B cell (primary cell): ENCODE measurements at regions not wholly inside any gene's neighbourhood (a gene's known extent, or its start where the extent isn't known, plus 50 kb on each side); places are given as distances from the start of the nearest gene placed in this dataset.

ENCODE experiments used
- ATAC-seq: fragments of 200-7000 bp; cut with Tn5 transposase; one replicate; pipeline ENCODE4 v1.10.0; 2021; ENCODE audit warnings: low read depth, mild to moderate bottlenecking, moderate number of reproducible peaks, moderate library complexity
- CTCF ChIA-PET: fragments of 350-600 bp; sonication (Branson Sonifier 250); formaldehyde crosslinking; loops from one replicate; lab custom pipeline; 2021; ENCODE audit warnings: antibody characterized with exemption, inconsistent platforms; lab: Charles Lee
- POLR2A ChIA-PET: fragments of 350-600 bp; sonication (Branson Sonifier 250); formaldehyde crosslinking; loops from one replicate; lab custom pipeline; 2021; ENCODE audit warnings: antibody characterized with exemption; lab: Charles Lee
- DNase-seq: peaks from one replicate; pipeline ENCODE4 v3.0.0; 2013
- H2AFZ ChIP-seq: 2 replicates; pipeline ENCODE4 v1.6.1; 2012; ENCODE audit warnings: mild to moderate bottlenecking, low read depth, low read length; ENCODE audit not compliant: insufficient read depth, poor library complexity, severe bottlenecking
- H3K27ac ChIP-seq, 2 donors: 1 replicate in 1 of 2; 2 replicates in 1 of 2; pipeline ENCODE4 v1.5.1; 2012 to 2013; ENCODE audit warnings: low read length in 2 of 2, mild to moderate bottlenecking in 2 of 2, moderate library complexity in 1 of 2
- H3K27me3 ChIP-seq, 4 experiments: fragments of 200-600 bp in 1 of 4; sonication (generic) in 1 of 4; replicated peaks in 1 of 4; 1 replicate in 2 of 4; 2 replicates in 2 of 4; pipeline versions ENCODE4 v1.6.1 to v1.7.0; 2013 to 2016; ENCODE audit warnings: low read length in 3 of 4, mild to moderate bottlenecking in 2 of 4, mixed read lengths in 1 of 4, moderate library complexity in 1 of 4; ENCODE audit not compliant: insufficient read depth in 4 of 4, control insufficient read depth in 3 of 4; ENCODE audit errors: control extremely low read depth in 1 of 4
- H3K36me3 ChIP-seq, 2 experiments: replicated peaks in 1 of 2; 1 replicate in 1 of 2; 2 replicates in 1 of 2; pipeline versions ENCODE4 v1.6.1 to v1.7.1; 2013; ENCODE audit warnings: low read length in 1 of 2; ENCODE audit not compliant: insufficient read depth in 2 of 2, control insufficient read depth in 1 of 2; ENCODE audit errors: control extremely low read depth in 1 of 2, extremely low read depth in 1 of 2
- H3K4me1 ChIP-seq, 2 donors: fragments of 200-600 bp in 1 of 2; sonication (generic) in 1 of 2; 1 replicate in 1 of 2; 2 replicates in 1 of 2; pipeline versions ENCODE4 v1.5.1 to v1.6.1; 2013 to 2017; ENCODE audit warnings: low read length in 2 of 2; ENCODE audit not compliant: control insufficient read depth in 2 of 2, insufficient read depth in 2 of 2
- H3K4me2 ChIP-seq: replicated peaks from 2 replicates; pipeline ENCODE3; 2012; ENCODE audit warnings: mild to moderate bottlenecking, low read depth, low read length; ENCODE audit not compliant: poor library complexity, severe bottlenecking
- H3K4me3 ChIP-seq, 5 experiments: fragments of 200-600 bp in 1 of 5; sonication (generic) in 1 of 5; 1 replicate in 3 of 5; 2 replicates in 2 of 5; pipeline versions ENCODE4 v1.5.1 to v1.7.0; 2011 to 2016; ENCODE audit warnings: low read length in 4 of 5, mild to moderate bottlenecking in 4 of 5, low read depth in 2 of 5, control low read depth in 1 of 5, moderate library complexity in 1 of 5; ENCODE audit not compliant: insufficient read depth in 1 of 5; ENCODE audit errors: control extremely low read depth in 1 of 5, extremely low read depth in 1 of 5
- H3K79me2 ChIP-seq: fragments of 200-600 bp; sonication (generic); one replicate; pipeline ENCODE4 v1.6.0; 2016; ENCODE audit warnings: low read length; ENCODE audit not compliant: control insufficient read depth, insufficient read depth
- H3K9ac ChIP-seq: fragments of 200-600 bp; sonication (generic); 2 replicates; pipeline ENCODE4 v1.6.1; 2017; ENCODE audit warnings: mild to moderate bottlenecking, low read length, moderate library complexity
- H3K9me3 ChIP-seq, 3 donors: one replicate each; pipeline versions ENCODE4 v1.6.1 to v1.7.1; 2013; ENCODE audit warnings: low read length in 2 of 3; ENCODE audit not compliant: control insufficient read depth in 2 of 3, insufficient read depth in 1 of 3; ENCODE audit errors: control extremely low read depth in 1 of 3
- H4K20me1 ChIP-seq: 2 replicates; pipeline ENCODE4 v1.6.0; 2012; ENCODE audit warnings: mild to moderate bottlenecking, low read length; ENCODE audit not compliant: insufficient read depth, control insufficient read depth, poor library complexity, severe bottlenecking
- H3K27ac Mint-ChIP-seq: one replicate; pipeline ENCODE4 v1.8.0; 2021; ENCODE audit warnings: mixed read lengths
- H3K27me3 Mint-ChIP-seq: one replicate; pipeline ENCODE4 v1.8.0; 2021; ENCODE audit warnings: mixed read lengths
- H3K4me1 Mint-ChIP-seq: one replicate; pipeline ENCODE4 v1.8.0; 2021; ENCODE audit warnings: mixed read lengths
- H3K4me3 Mint-ChIP-seq: one replicate; pipeline ENCODE4 v1.8.0; 2021; ENCODE audit warnings: mixed read lengths
- H3K9me3 Mint-ChIP-seq: one replicate; pipeline ENCODE4 v1.8.0; 2022; ENCODE audit warnings: mixed read lengths; ENCODE audit not compliant: insufficient read depth
- CTCF ChIP-seq: fragments of 200-600 bp; IDR thresholded peaks from one replicate; pipeline ENCODE4 v1.8.0; 2022; ENCODE audit warnings: antibody characterized with exemption, mild to moderate bottlenecking
- EZH2 ChIP-seq: IDR thresholded peaks from 2 replicates; pipeline ENCODE4 v1.6.1; 2012; ENCODE audit warnings: borderline replicate concordance, low read depth, mild to moderate bottlenecking, moderate library complexity, low read length; ENCODE audit not compliant: insufficient read depth, poor library complexity, severe bottlenecking
- WGBS: methylation state at CpG from one replicate; pipeline ENCODE4 v1.1.5; 2013; ENCODE audit warnings: missing lambda C conversion rate; ENCODE audit not compliant: insufficient coverage; 5-methylcytosine and 5-hydroxymethylcytosine counted together
- intact Hi-C: fragments of 100-400 bp; cut with micrococcal nuclease; formaldehyde crosslinking; loops from one replicate; pipeline ENCODE4 v1.10.0; 2022

GRCh38 chr7:45259227-45259596, 101.6 kb downstream of the RAMP3 start:
- peaks cover 47% of the 10 kb centered on the region for H3K27me3 Mint-ChIP-seq
- H4K20me1 ChIP-seq: no peaks in the 10 kb centered on the region
- H3K36me3 ChIP-seq: no peaks in the 10 kb centered on the region
- POLR2A ChIA-PET: no interaction called here
- ATAC-seq: no peak
- no peak overlapping the region for H3K4me2 ChIP-seq
- no peak overlapping the region for H3K4me3 Mint-ChIP-seq
- peaks cover 0 to 8% (median 0%) of the 10 kb centered on the region in 3 donors for H3K9me3 ChIP-seq
- WGBS: 90% methylated on average over 3 of the region's 4 CpGs
- CTCF ChIA-PET: interaction anchor here (0.6 to 3.2 kb wide), 5 partner anchors 31 to 105 kb away, joined by 3 to 10 read pairs (median 3); no protein-coding TSS in a partner anchor
- H3K9ac ChIP-seq: no peak overlapping the region
- H3K4me1 ChIP-seq: peaks cover 10 to 21% of the 10 kb centered on the region in 2 donors
- H3K4me1 Mint-ChIP-seq: peaks cover 24% of the 10 kb centered on the region
- peaks cover 0 to 28% (median 11%) of the 10 kb centered on the region in 4 experiments for H3K27me3 ChIP-seq
- TF ChIP-seq EZH2 (no peak), CTCF (no peak)
- no peak overlapping the region for H3K4me3 ChIP-seq
- DNase-seq: no peak
- peaks cover 4% of the 10 kb centered on the region for H3K9me3 Mint-ChIP-seq
- H3K27ac ChIP-seq: no peak overlapping the region
- no peak overlapping the region for H3K27ac Mint-ChIP-seq
- no peaks in the 10 kb centered on the region for H3K79me2 ChIP-seq
- H2AFZ ChIP-seq: no peak overlapping the region
- intact Hi-C loops: no loop called here

- H3K27me3 ChIP-seq: peaks cover 0 to 23% (median 13%) of the 10 kb centered on the region in 4 experiments
- no peaks in the 10 kb centered on the region for H3K36me3 ChIP-seq
- H3K4me3 ChIP-seq: no peak overlapping the region
- Mint-ChIP-seq H3K4me1 (peaks cover 24% of the 10 kb centered on the region), H3K27me3 (peaks cover 47% of the 10 kb centered on the region), H3K27ac (no peak overlapping the region), H3K4me3 (no peak overlapping the region), H3K9me3 (peaks cover 4% of the 10 kb centered on the region)
- H3K79me2 ChIP-seq: no peaks in the 10 kb centered on the region
- H2AFZ ChIP-seq: peak overlapping the region; percentile 13
- H3K27ac ChIP-seq: no peak overlapping the region
- peaks cover 0 to 8% (median 0%) of the 10 kb centered on the region in 3 donors for H3K9me3 ChIP-seq
- H4K20me1 ChIP-seq: no peaks in the 10 kb centered on the region
- peaks cover 10 to 21% of the 10 kb centered on the region in 2 donors for H3K4me1 ChIP-seq
- ATAC-seq (peak; percentile 58), DNase-seq (peak; percentile 63)
- ChIA-PET CTCF (interaction anchor here (0.7 to 3.2 kb wide), 4 partner anchors 13 to 104 kb away, joined by 3 to 10 read pairs (median 4); no protein-coding TSS in a partner anchor), POLR2A (no interaction called here)
- H3K4me2 ChIP-seq: no peak overlapping the region
- H3K9ac ChIP-seq: no peak overlapping the region
- WGBS: 15% methylated on average over 26 of the region's 30 CpGs
- TF ChIP-seq EZH2: no peak
- peak; percentile 87 for TF ChIP-seq CTCF
- intact Hi-C loops: no loop called here
These were observed 102.5 kb downstream of the RAMP3 start for GRCh38 chr7:45259966-45260646.
